Fibroblast of the aortic adventitia (primary cell): ENCODE measurements at regions not wholly inside any gene's neighbourhood (a gene's known extent, or its start where the extent isn't known, plus 50 kb on each side); places are given as distances from the start of the nearest gene placed in this dataset.
A peak's percentile ranks its signal among the peaks of the same experiment; 100 is the strongest.

Experiments
- DNase-seq: peaks from one replicate; pipeline ENCODE4 v3.0.0-alpha.2; 2010; ENCODE audit warnings: low read depth
- H3K4me3 ChIP-seq: 2 replicates; pipeline ENCODE4 v1.5.1; 2011; ENCODE audit warnings: low read depth, mild to moderate bottlenecking, control low read depth, low read length, moderate library complexity
- TF ChIP-seq, protein P1 (sequence below): IDR thresholded peaks from 2 replicates; pipeline ENCODE4 v1.5.1; 2011; ENCODE audit warnings: mild to moderate bottlenecking, low read length, control low read depth, inconsistent platforms; ENCODE audit not compliant: insufficient read depth

DNA sequence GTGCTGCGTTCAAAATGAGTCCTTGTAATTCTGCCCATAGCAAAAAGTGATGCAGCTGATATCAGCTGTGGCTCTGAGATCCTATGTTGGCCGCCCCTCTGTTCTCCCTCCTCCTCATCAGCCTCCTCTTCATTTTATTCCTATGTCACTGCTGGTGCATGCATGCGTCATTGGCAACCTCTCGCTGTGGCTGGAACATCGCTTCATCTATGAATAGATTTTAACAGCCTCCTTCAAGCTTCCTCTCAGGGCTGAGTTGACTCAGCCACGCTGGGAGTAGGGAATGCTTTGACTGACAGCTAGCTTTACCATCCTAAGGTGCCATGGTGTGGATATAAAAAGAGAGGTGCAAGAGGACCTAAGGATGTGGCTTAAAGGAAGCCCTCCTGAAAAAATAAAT, 303.5 kb downstream of the PLK2 start:
- peak; percentile 8 for DNase-seq
- TF ChIP-seq, protein P1, sequence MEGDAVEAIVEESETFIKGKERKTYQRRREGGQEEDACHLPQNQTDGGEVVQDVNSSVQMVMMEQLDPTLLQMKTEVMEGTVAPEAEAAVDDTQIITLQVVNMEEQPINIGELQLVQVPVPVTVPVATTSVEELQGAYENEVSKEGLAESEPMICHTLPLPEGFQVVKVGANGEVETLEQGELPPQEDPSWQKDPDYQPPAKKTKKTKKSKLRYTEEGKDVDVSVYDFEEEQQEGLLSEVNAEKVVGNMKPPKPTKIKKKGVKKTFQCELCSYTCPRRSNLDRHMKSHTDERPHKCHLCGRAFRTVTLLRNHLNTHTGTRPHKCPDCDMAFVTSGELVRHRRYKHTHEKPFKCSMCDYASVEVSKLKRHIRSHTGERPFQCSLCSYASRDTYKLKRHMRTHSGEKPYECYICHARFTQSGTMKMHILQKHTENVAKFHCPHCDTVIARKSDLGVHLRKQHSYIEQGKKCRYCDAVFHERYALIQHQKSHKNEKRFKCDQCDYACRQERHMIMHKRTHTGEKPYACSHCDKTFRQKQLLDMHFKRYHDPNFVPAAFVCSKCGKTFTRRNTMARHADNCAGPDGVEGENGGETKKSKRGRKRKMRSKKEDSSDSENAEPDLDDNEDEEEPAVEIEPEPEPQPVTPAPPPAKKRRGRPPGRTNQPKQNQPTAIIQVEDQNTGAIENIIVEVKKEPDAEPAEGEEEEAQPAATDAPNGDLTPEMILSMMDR, result no peak
- no peak overlapping the region for H3K4me3 ChIP-seq

DNA sequence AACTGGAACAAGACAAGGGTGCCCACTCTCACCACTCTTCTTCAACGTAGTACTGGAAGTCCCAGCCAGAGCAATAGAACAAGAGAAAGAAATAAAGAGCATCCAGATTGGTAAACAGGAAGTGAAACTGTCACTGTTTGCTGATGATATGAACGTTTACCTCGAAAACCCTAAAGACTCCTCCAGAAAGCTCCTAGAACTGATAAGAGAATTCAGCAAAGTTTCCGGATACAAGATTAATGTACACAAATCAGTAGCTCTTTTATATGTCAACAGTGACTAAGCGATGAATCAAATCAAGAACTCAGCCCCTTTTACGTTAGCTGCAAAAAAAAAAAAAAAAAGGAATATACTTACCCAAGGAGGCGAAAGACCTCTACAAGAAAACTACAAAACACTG, 306.6 kb downstream of the PLK2 start:
- TF ChIP-seq, protein P1, result no peak

DNA sequence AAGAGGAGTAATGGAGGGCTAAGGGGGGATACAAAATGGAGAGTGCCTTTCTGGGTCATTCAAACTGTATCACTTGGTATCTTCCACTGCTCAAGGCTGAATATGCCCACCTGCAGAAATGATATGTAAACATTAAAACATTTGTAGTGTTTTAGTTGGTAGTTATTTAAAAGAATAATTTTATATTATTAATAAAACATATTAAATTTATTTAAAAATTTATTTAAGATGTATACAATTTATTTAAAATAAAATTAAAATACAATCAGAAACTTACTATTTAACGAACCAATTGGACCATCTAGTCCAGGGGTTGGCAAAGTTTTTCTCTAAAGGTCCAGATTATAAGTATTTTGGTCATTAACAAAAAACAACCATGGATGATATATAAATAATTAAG, 308.5 kb downstream of the PLK2 start:
- DNase-seq, result no peak
- TF ChIP-seq, protein P1, result no peak
- H3K4me3 ChIP-seq, result no peak overlapping the region

More for the DNA sequence above, 306.6 kb downstream of the PLK2 start:
- no peak overlapping the region for H3K4me3 ChIP-seq
- no peak for DNase-seq

DNA sequence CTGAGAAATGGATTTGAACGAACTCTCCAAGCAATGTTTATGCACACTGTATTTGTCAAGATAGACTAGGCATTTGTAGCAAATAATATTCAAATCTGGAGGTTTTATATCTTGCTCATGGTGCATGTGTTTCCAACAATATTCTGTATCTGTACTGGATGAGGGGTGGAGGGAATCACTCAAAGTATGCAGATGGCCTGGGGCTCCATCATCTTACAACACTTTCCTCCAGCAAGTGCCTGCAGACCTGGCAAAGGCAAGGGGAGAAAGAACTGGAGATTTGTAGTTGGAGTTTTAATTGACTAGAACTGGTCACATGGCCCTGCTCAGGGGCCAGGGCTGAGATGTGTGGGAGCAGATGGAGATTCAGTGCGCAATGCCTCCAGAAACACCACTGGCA, 309.0 kb downstream of the PLK2 start:
- TF ChIP-seq, protein P1, result no peak
- no peak for DNase-seq
- no peak overlapping the region for H3K4me3 ChIP-seq

DNA sequence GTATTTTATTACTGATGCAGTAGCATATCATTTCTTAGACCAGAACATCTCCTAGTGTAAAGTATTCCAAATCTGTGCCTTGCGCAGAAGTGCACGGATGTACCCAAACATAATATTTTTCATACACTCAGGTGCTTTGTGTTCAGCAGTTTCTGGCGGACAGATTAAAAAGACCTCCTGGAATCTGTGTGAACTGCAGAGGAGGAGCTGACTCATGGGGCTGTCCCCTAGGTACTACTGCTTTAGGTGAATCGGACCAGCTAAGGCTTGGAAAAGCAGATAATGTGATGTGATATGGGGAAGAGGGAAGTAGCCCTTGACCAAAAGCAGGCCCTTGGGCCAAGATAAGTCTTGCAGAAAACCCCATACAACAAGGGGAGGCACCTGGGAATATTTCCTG, 310.1 kb downstream of the PLK2 start:
- TF ChIP-seq, protein P1, result no peak
- no peak for DNase-seq
- H3K4me3 ChIP-seq, result no peak overlapping the region

DNA sequence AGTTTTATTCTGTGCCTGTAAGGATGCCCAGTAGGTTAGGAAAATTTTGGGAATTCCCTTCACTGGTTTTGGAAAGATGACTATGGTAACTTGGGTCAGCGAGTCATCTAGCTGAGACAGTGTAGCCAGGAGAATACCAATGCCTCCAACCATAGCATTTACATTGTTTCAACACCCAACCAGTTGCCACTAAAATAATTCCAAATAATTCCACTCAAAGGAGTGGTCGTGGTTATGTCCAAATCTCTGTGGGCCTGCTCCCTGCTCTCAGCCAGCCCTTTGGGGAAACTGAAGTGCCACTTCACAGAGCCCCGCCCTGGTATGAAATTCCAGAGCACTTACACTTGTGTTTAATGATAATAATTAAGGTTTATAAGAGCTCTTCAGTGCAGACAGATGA, 310.5 kb downstream of the PLK2 start:
- H3K4me3 ChIP-seq, result no peak overlapping the region
- DNase-seq, result peak; percentile 56
- TF ChIP-seq, protein P1, result no peak

GRCh38 chr5:58148254-58148775, 311.6 kb downstream of the PLK2 start:
- DNase-seq, result no peak
- no peak overlapping the region for H3K4me3 ChIP-seq
- TF ChIP-seq, protein P1, result no peak
